ENCODE measurements at regions not wholly inside any gene's neighbourhood (a gene's known extent, or its start where the extent isn't known, plus 50 kb on each side); places are given as distances from the start of the nearest gene placed in this dataset.

- TF ChIP-seq POLR2AphosphoS5 (IDR thresholded peaks at IDR 0.05; ENCODE audit: low read depth, low read length) (no peak), TAF1 (IDR thresholded peaks at IDR 0.05; ENCODE audit: borderline replicate concordance, insufficient read depth, low read length) (no peak), REST (IDR thresholded peaks at IDR 0.05; ENCODE audit: insufficient read depth in 1 of 2, low read depth in 2 of 2, low read length in 2 of 2) (no peak), SIN3A (IDR thresholded peaks at IDR 0.05; ENCODE audit: borderline replicate concordance, insufficient read depth, low read length) (no peak), FOXP2 (optimal IDR thresholded peaks at IDR 0.05; ENCODE audit: borderline replicate concordance, extremely low read depth, extremely low read length, insufficient read depth) (no peak)
Observed at GRCh38 chr4:100289530-100289888, 99.2 kb upstream of the DDIT4L start.
